ENCODE measurements at regions not wholly inside any gene's neighbourhood (a gene's known extent, or its start where the extent isn't known, plus 50 kb on each side); places are given as distances from the start of the nearest gene placed in this dataset.

DNA sequence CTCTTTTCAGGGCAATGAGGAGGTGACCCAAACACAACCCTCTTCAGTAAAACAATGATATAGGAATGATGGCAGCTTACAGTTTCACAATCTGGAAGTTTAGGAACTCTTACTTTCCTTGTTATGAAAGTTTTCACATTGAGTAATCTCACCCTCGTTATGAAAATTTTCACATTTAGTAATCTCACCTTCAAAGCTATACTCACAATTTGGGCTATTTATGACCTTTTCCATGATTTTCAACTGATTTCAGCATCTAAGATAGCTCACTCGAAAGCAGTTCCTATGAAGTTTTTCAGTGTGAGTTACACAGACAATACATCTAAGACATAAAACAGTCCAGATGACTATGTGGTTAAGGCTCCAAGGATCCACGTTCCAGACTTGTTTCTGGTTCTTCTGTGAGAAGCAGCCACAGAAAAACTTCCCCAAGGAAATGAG lies 57.1 kb downstream of the FOXD1 start:
- TF ChIP-seq, protein P1, sequence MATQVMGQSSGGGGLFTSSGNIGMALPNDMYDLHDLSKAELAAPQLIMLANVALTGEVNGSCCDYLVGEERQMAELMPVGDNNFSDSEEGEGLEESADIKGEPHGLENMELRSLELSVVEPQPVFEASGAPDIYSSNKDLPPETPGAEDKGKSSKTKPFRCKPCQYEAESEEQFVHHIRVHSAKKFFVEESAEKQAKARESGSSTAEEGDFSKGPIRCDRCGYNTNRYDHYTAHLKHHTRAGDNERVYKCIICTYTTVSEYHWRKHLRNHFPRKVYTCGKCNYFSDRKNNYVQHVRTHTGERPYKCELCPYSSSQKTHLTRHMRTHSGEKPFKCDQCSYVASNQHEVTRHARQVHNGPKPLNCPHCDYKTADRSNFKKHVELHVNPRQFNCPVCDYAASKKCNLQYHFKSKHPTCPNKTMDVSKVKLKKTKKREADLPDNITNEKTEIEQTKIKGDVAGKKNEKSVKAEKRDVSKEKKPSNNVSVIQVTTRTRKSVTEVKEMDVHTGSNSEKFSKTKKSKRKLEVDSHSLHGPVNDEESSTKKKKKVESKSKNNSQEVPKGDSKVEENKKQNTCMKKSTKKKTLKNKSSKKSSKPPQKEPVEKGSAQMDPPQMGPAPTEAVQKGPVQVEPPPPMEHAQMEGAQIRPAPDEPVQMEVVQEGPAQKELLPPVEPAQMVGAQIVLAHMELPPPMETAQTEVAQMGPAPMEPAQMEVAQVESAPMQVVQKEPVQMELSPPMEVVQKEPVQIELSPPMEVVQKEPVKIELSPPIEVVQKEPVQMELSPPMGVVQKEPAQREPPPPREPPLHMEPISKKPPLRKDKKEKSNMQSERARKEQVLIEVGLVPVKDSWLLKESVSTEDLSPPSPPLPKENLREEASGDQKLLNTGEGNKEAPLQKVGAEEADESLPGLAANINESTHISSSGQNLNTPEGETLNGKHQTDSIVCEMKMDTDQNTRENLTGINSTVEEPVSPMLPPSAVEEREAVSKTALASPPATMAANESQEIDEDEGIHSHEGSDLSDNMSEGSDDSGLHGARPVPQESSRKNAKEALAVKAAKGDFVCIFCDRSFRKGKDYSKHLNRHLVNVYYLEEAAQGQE (IDR thresholded peaks at IDR 0.05; ENCODE audit: low read depth), result no peak
- TF ChIP-seq TEAD4 (IDR thresholded peaks at IDR 0.05) (no peak), MAX (IDR thresholded peaks at IDR 0.05) (no peak), CEBPB (IDR thresholded peaks at IDR 0.05) (no peak), RAD21 (IDR thresholded peaks at IDR 0.05; ENCODE audit: low read depth) (no peak), ZBTB7A (IDR thresholded peaks at IDR 0.05; ENCODE audit: low read depth) (no peak), TCF12 (IDR thresholded peaks at IDR 0.05; ENCODE audit: low read depth) (no peak)

DNA sequence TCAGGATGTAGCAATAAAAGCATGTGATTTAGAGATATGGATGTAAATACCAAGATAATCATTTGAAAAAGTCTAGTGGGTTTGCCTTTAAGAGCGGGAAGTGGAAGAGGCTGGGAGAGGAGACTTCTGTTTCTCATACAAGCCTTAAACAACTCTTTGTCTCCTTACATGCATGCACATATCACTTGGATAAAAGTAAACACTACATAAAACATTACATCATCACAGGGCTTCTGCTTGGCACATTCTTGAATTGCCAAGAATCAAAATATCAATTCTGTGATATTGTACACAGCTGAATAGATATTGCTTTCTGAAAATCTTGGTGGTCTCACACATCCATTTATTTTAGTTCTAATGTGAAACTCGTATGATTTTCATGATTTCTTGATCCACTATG lies 57.6 kb downstream of the FOXD1 start:
- TF ChIP-seq EP300 (IDR thresholded peaks at IDR 0.05; ENCODE audit: borderline replicate concordance) (no peak), TAF1 (IDR thresholded peaks at IDR 0.05; ENCODE audit: low read depth) (no peak), YY1 (IDR thresholded peaks at IDR 0.05; ENCODE audit: low read depth) (no peak), CEBPB (IDR thresholded peaks at IDR 0.05) (no peak), TCF12 (IDR thresholded peaks at IDR 0.05; ENCODE audit: low read depth) (no peak), FOXM1 (IDR thresholded peaks at IDR 0.05; ENCODE audit: borderline replicate concordance, low read depth) (no peak), TEAD4 (IDR thresholded peaks at IDR 0.05) (no peak), NFIC (IDR thresholded peaks at IDR 0.05) (no peak), RAD21 (IDR thresholded peaks at IDR 0.05; ENCODE audit: low read depth) (no peak), EGR1 (IDR thresholded peaks at IDR 0.05) (no peak), USF1 (IDR thresholded peaks at IDR 0.05) (no peak), CREB1 (IDR thresholded peaks at IDR 0.05; ENCODE audit: low read depth) (no peak), MAX (IDR thresholded peaks at IDR 0.05) (no peak), ZBTB7A (IDR thresholded peaks at IDR 0.05; ENCODE audit: low read depth) (no peak)
- TF ChIP-seq, protein P1 (IDR thresholded peaks at IDR 0.05; ENCODE audit: low read depth), result no peak

GRCh38 chr5:73388740-73389139 lies 59.8 kb downstream of the FOXD1 start:
- TF ChIP-seq MAX (IDR thresholded peaks at IDR 0.05) (no peak), FOXM1 (IDR thresholded peaks at IDR 0.05; ENCODE audit: borderline replicate concordance, low read depth) (no peak), USF1 (IDR thresholded peaks at IDR 0.05) (no peak), EP300 (IDR thresholded peaks at IDR 0.05; ENCODE audit: borderline replicate concordance) (no peak), YY1 (IDR thresholded peaks at IDR 0.05; ENCODE audit: low read depth) (no peak), ZBTB7A (IDR thresholded peaks at IDR 0.05; ENCODE audit: low read depth) (no peak), NFIC (IDR thresholded peaks at IDR 0.05) (no peak), TAF1 (IDR thresholded peaks at IDR 0.05; ENCODE audit: low read depth) (no peak), CEBPB (IDR thresholded peaks at IDR 0.05) (no peak), TCF12 (IDR thresholded peaks at IDR 0.05; ENCODE audit: low read depth) (no peak), CREB1 (IDR thresholded peaks at IDR 0.05; ENCODE audit: low read depth) (no peak), TEAD4 (IDR thresholded peaks at IDR 0.05) (no peak), EGR1 (IDR thresholded peaks at IDR 0.05) (no peak), RAD21 (IDR thresholded peaks at IDR 0.05; ENCODE audit: low read depth) (no peak)
- TF ChIP-seq, protein P1 (IDR thresholded peaks at IDR 0.05; ENCODE audit: low read depth), result no peak

GRCh38 chr5:73388306-73388684 lies 60.3 kb downstream of the FOXD1 start:
- no peak for TF ChIP-seq TCF12 (IDR thresholded peaks at IDR 0.05; ENCODE audit: low read depth)
- TF ChIP-seq USF1 (IDR thresholded peaks at IDR 0.05), result no peak
- TF ChIP-seq, protein P1 (IDR thresholded peaks at IDR 0.05; ENCODE audit: low read depth), result no peak
- TF ChIP-seq YY1 (IDR thresholded peaks at IDR 0.05; ENCODE audit: low read depth), result no peak
- TF ChIP-seq CREB1 (IDR thresholded peaks at IDR 0.05; ENCODE audit: low read depth), result no peak
- TF ChIP-seq MAX (IDR thresholded peaks at IDR 0.05), result no peak
- TF ChIP-seq NFIC (IDR thresholded peaks at IDR 0.05), result no peak
- TF ChIP-seq ZBTB7A (IDR thresholded peaks at IDR 0.05; ENCODE audit: low read depth), result no peak
- TF ChIP-seq CEBPB (IDR thresholded peaks at IDR 0.05), result no peak
- TF ChIP-seq RAD21 (IDR thresholded peaks at IDR 0.05; ENCODE audit: low read depth), result no peak
- no peak for TF ChIP-seq EP300 (IDR thresholded peaks at IDR 0.05; ENCODE audit: borderline replicate concordance)
- TF ChIP-seq EGR1 (IDR thresholded peaks at IDR 0.05), result no peak
- no peak for TF ChIP-seq TAF1 (IDR thresholded peaks at IDR 0.05; ENCODE audit: low read depth)
- TF ChIP-seq TEAD4 (IDR thresholded peaks at IDR 0.05), result no peak
- no peak for TF ChIP-seq FOXM1 (IDR thresholded peaks at IDR 0.05; ENCODE audit: borderline replicate concordance, low read depth)

All from Ishikawa (cell line).